HFF-Myc (cell line): ENCODE measurements at regions not wholly inside any gene's neighbourhood (a gene's known extent, or its start where the extent isn't known, plus 50 kb on each side); places are given as distances from the start of the nearest gene placed in this dataset.

ENCODE experiments used
- DNase-seq: peaks from one replicate; pipeline ENCODE4 v3.0.0-alpha.2; 2011; ENCODE audit warnings: low read depth; ENCODE audit errors: extremely low read depth
- H3K4me3 ChIP-seq: replicated peaks from 2 replicates; pipeline ENCODE4 v1.5.1; 2011; ENCODE audit warnings: low read depth, mild to moderate bottlenecking, control low read depth, low read length
- TF ChIP-seq, protein P1 (sequence below): IDR thresholded peaks from 2 replicates; pipeline ENCODE4 v1.5.1; 2012; ENCODE audit warnings: mild to moderate bottlenecking, low read depth, low read length, control low read depth; ENCODE audit errors: missing control alignments

DNA sequence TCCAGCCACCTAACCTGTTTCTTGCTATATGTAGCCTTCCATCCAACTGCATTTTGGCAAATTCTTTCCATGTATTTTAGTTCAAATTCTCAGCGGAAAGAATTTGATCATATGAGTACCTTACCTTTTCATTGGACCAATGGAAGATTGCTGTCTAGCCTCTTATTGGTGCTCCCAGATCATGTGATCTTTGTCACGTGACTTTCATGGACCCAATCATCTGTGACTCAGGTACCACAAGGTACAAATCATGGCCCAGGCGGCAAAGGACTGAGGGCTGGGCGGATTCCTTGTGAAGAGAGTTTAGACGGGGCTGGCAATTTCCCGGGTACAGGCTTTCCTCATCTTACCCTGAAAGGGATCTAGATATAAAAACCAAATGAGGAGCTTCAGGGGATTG is 85.9 kb upstream of the TBX20 start:
- H3K4me3 ChIP-seq = no peak overlapping the region
- DNase-seq = no peak
- TF ChIP-seq, protein P1, sequence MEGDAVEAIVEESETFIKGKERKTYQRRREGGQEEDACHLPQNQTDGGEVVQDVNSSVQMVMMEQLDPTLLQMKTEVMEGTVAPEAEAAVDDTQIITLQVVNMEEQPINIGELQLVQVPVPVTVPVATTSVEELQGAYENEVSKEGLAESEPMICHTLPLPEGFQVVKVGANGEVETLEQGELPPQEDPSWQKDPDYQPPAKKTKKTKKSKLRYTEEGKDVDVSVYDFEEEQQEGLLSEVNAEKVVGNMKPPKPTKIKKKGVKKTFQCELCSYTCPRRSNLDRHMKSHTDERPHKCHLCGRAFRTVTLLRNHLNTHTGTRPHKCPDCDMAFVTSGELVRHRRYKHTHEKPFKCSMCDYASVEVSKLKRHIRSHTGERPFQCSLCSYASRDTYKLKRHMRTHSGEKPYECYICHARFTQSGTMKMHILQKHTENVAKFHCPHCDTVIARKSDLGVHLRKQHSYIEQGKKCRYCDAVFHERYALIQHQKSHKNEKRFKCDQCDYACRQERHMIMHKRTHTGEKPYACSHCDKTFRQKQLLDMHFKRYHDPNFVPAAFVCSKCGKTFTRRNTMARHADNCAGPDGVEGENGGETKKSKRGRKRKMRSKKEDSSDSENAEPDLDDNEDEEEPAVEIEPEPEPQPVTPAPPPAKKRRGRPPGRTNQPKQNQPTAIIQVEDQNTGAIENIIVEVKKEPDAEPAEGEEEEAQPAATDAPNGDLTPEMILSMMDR = no peak

DNA sequence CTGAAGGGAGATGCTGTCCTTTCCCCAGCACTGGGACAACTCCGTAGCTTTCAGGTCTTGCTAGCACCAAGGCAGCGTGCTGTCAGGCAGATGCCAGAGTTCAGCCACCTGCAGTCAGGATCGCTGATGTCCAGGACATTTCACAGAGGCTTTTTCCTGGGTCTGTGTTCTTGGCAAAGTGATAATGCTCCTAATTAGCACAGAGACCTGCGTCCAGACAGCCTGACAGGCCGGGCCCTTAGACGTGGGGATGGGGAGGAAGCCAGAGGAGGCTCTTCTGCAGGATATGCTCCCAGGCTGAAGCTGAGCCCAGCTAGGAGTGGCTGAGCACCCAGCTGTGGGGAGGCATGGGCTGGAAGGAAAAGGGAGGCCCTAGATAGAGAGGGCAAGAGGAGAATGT is 82.5 kb upstream of the TBX20 start:
- DNase-seq = no peak
- no peak overlapping the region for H3K4me3 ChIP-seq
- TF ChIP-seq, protein P1 = no peak

DNA sequence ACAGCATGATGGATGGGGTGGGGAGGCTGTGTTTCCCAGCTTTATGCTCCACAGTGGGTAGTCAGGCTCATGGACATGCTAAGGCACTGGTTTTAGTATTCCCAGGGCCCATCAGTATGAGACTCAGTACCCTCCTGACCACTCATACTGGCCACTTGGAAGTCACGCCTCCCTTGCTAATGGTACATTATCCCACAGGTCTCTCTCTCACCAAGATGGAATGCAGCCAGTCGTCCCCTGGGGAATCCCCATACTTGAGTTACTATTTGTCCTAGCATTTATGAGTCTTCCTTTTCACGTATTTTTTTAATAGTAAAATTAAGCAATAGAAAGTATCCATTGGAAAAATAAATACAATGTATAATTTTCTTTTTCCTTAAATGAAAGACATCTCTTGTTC is 80.6 kb upstream of the TBX20 start:
- TF ChIP-seq, protein P1 = no peak
- no peak overlapping the region for H3K4me3 ChIP-seq
- no peak for DNase-seq

DNA sequence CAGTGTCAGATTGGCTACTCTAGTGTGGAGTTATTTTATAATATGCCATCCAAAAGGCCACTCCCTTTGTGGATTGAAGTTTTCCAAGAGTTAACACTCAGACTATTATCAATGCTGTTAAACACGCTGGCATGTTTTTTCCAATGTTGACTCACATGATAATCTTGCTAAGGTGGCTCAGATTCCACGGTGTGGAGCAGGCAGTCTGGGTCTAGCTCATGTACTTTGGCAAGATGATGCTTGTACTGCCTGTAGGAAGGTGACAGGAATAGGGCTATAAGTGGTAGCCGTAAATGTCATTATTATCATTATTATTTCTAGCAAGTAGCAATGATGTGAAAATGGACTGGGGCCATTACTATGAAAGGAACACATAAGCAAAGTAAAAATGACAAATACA is 79.4 kb upstream of the TBX20 start:
- no peak overlapping the region for H3K4me3 ChIP-seq
- DNase-seq = no peak
- TF ChIP-seq, protein P1 = no peak

DNA sequence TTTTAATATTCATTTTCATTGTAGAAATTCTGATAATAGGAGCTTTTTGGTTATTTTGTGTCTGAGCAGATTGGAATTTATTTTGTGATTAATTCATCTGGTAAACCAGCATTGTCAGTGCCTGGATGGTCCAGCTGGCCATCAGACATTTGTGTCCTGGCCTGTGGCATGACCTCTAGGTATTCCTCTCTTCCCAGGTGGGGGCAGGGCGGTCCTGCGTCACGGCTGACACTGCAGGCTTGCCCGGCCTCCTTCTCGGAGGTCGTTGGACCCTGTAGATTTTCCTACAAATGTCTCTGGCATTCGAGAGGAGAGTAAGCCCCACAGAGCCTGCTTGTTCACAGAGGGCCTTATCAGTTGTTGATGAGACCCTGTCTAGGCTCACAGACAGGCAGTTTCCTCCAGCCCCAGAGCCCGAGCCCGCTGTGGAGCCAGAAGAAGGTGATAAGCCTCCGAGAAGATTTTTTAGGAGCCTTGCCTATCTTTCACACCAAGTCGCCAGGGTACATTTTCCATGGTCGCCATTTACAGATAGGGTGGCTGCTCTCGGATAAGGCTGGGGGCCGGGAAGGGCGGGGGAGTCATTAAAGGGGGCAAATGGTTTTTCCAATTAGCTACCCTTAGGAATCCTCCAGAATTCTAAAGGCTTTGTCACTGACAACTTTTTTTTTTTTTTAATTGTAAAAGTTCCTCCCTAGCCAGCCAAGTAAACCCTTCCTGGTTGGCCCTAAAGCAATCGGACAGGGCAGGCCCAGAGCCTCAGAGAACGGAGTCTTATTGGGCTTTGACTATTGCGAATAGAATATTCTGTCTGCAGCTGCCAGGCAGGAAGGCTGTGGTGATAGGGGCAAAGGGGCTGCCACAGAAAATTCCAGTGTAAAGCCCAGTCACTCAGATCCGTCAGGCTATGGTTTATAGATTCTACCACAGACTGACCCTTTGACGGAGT is 78.1 kb upstream of the TBX20 start:
- H3K4me3 ChIP-seq = no peak overlapping the region
- DNase-seq = no peak
- TF ChIP-seq, protein P1 = no peak

DNA sequence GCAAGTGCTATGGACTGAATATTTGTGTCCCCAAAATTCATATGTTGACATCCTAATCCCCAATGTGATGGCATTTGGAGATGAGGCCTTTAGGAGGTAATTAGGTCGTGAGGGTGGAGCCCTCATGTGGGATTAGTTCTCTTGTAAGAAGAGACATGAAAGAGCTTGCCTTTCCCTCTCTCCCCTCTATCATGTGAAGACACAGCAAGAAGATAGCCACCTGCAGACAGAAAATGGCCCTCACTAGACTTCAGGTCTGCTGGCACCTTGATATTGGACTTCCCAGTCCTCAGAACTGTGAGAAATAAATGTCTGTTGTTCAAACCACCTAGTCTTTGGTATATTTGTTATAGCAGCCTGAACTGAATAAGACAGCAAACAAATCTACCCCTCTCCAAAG is 75.1 kb upstream of the TBX20 start:
- no peak overlapping the region for H3K4me3 ChIP-seq
- TF ChIP-seq, protein P1 = no peak
- no peak for DNase-seq
